Fibroblast of skin of scalp (primary cell): ENCODE measurements at regions not wholly inside any gene's neighbourhood (a gene's known extent, or its start where the extent isn't known, plus 50 kb on each side); places are given as distances from the start of the nearest gene placed in this dataset.
A peak's percentile ranks its signal among the peaks of the same experiment; 100 is the strongest.

ENCODE experiments used
- DNase-seq: peaks from one replicate; pipeline ENCODE4 v3.0.0-alpha.2; 2013

GRCh38 chr11:28794405-28794804 is 686.2 kb downstream of the METTL15 start:
- no peak for DNase-seq

GRCh38 chr11:28793282-28793738 is 685.1 kb downstream of the METTL15 start:
- DNase-seq: no peak

GRCh38 chr11:28792856-28793255 is 684.7 kb downstream of the METTL15 start:
- no peak for DNase-seq

- DNase-seq: peak; percentile 60
These were observed 679.7 kb downstream of the METTL15 start for GRCh38 chr11:28787897-28788296.

DNA sequence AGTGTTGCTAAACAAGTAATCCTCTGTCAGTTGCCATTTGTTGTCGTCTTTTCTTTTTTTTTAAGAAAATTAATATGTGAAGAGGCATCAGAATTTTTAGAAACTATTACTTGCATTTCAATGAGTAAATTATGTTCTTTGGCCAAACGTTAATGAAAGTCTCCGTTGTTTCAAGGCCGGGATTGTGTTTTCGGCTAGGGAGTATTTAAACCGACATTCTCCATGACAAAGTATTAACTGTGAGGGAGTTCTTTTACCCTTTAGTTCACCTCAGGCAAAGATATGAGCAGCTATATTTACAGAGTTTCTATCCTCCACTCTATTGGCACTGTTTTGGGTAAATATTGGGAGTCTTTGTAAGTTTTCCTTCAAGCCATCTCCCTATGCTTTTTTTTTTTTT is 668.9 kb downstream of the METTL15 start:
- no peak for DNase-seq

DNA sequence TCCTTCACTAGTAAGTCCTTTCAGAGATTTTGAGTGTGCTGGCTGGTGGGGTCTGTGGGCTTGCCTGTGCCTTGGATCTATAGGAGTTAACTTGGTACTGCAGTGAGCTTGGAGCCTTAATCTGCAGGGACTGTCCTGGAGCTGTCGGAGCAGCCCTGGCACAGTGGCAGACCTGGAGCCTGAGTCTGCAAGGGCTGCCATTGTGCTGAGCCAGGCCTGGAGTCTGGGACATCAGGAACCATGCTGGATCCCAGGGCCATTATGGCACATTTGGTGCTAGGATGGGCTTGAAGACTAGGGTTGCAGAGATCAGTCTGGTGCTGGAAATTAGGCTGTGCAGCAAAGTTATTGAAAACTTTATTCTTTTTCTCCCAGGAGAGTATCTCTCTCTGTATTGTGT is 665.4 kb downstream of the METTL15 start:
- DNase-seq: no peak

GRCh38 chr11:28770806-28771205 is 662.6 kb downstream of the METTL15 start:
- no peak for DNase-seq

GRCh38 chr11:28767574-28767973 is 659.4 kb downstream of the METTL15 start:
- peak; percentile 83 for DNase-seq

DNA sequence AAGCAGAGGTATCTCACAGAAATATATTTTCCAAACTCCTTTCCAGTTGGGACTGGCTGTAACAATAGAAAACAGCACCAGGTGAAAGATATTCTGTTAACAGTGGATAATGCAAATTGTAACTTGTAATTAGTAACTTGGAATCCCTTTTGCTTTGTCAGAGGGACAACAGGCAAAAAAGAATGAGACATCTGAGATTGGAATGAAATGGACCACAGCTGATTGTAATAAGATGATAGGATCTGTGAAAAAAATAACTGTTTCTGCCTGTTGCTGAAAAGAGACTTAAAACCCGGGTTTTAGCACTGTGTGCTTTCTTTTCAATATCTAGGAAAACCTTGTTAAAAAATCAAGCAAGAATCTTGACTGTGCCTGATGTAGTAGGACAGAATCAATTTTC is 655.7 kb downstream of the METTL15 start:
- peak; percentile 24 for DNase-seq

DNA sequence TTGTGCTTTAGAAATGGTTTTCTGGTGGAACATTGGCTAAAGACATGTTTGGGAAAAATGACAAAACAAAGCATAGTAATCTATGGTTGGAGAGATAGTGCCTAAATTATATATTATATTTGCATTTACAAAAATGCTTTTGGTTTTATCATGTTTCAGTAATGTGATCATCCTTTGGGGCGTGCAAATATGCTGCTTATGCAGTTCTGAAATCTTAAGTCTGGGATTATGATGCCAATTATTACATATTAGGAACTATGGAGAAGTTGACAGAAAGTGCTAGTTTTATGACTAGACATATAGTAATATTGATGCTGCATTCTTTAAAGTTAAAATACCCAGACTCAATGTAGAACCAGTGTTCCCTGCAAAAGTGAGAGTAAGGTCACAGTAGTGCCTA is 655.0 kb downstream of the METTL15 start:
- peak; percentile 75 for DNase-seq

DNA sequence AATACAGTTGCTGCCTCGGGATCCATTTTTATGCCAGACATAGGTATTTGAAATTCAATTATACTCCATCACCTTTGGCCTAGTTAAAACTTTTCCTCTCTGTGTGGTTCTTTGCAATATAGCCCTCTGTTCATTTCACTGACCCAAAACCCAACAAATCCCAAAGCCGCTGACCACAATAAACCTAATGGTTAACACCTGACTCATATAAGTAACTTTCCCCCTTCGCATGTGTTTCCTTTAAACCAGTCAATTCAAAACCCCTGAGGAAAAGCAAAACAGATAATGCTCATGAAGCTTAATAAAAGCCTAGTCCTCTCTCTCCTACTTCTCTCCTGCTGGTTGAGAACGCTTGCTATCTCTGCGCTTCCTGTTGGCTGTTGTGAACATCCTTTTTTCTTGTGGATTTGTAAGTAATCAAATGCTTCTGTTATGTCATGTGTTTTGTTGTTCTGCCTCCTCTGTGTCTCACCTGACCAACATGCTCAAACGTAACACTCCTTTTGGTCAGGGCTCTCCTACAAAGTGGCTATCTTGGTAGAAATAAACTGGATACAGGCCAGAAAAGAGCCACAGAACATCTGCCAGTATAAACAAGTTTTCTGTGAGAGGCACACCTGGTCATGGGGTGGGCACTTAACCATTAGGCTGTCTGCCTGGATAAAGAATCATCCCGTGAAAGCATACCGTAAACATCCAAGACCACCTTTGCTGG is 652.6 kb downstream of the METTL15 start:
- peak; percentile 44 for DNase-seq

- DNase-seq: peak; percentile 53
These were observed 651.1 kb downstream of the METTL15 start for GRCh38 chr11:28759311-28759710.

DNA sequence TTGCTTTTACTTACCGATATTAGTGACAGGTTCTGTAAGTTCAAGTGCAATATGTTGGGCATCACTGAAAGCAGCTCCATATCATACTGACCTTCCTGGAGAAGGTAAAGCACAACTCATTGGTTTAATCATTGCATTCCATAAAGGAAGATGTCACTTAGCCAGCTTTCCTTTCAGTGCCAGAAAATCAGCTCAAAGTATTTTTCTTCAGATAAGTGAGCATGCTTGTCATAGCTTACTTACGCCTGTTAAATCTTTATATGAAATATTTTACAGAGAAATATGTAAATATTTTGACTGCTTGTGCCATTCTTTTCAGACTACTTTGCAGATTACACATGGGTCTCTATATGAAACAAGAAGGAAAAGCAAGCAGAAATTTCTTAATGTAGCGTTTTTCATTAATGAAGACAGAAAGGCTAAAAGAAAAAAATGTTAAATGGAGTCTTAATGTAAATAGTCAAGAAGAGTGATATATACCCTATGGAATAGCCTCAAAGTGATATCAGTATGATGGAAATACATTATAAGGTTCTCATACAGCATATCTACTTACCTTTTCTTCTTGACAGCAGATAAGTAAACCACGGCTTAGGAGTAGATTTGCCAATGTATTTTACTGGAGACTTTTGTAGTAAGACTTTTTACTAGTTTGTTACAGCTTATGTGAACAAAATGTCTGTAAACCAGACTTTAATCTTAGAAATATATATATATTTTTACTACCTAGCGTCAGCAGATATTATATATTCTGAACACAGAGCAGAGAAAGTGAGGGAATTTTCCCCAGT is 649.7 kb downstream of the METTL15 start:
- DNase-seq: peak; percentile 92

DNA sequence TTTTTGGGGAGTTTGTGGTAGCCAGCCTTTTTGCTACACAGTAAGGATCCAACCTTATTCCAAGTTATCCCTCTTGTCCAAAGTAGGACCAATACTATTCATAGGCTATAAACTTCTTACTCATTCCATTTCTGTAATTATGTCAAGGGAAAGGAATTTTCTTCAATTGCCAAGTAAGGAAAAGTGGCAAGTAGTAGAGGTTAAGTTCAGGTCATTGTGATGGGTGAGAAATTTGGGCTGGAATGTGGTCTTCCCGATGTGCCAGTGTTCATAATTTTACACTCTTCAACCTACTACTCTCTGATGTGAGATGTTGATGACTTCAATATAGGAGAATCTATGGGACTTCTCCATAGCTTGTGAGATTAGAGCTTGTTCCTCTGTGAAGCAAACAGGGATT is 648.8 kb downstream of the METTL15 start:
- peak; percentile 96 for DNase-seq

GRCh38 chr11:28743061-28743550 is 634.9 kb downstream of the METTL15 start:
- DNase-seq: peak; percentile 48

DNA sequence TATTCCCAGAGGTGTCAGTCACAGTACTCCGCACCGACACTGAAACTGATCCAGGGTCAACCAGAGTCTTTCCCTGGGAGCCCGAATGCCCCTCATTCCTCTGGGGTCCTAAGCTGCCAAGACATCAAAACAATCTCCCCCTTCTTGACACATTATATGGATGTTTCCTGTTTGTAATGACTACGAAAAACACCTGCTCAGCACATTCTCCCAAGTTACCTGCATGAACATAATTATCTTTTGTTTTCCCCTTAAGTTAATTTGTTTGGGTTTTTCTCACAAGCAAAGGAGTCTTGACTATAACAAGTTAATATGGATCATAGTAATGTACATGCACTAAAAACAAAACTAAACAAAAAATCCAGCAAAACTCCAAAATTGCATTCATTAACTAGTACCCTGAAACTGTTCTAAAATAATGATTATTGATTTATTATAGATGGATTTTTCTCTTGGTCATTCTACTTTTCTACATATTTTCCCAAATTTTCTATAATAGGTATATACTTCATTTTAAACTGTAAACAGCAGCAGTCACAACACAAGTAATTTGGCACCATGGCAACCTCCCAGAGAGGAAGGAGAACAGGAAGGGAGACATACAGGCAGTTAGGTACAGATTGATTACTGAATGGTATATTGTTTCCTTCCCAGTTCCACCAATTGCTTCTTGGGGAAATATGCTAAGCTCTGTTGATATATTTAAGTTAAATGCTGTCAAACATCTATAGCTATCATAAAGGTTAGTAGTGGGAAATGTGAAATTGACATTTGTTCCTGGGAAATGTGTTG is 631.5 kb downstream of the METTL15 start:
- no peak for DNase-seq

GRCh38 chr11:28738549-28738948 is 630.4 kb downstream of the METTL15 start:
- DNase-seq: no peak

- no peak for DNase-seq
These were observed 628.1 kb downstream of the METTL15 start for GRCh38 chr11:28736256-28736655.

- DNase-seq: no peak
These were observed 627.3 kb downstream of the METTL15 start for GRCh38 chr11:28735511-28735910.

DNA sequence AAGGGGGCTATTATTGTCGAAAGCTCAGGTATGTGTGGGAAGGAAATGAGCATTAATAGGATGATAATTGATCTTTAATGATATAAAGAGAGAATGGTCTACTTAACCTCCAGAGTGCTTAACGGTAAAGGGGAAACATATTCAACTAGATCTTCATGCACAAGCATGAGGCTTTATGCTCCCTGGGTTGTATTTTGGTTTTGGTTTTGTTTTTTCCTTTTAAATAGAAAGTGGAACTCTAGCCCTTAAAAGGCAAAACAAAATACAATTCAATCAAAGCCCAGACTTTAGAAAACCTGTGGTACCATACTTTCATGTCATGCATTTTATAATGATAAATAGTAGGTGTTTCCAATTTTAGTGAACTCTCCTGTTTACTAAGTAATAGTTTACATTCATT is 622.7 kb downstream of the METTL15 start:
- DNase-seq: no peak

GRCh38 chr11:28730336-28730735 is 622.1 kb downstream of the METTL15 start:
- DNase-seq: no peak

GRCh38 chr11:28729339-28729738 is 621.2 kb downstream of the METTL15 start:
- DNase-seq: no peak

- no peak for DNase-seq
These were observed 620.5 kb downstream of the METTL15 start for GRCh38 chr11:28728666-28729065.
